ENCODE measurements at regions not wholly inside any gene's neighbourhood (a gene's known extent, or its start where the extent isn't known, plus 50 kb on each side); places are given as distances from the start of the nearest gene placed in this dataset.

- TF ChIP-seq, protein P1, sequence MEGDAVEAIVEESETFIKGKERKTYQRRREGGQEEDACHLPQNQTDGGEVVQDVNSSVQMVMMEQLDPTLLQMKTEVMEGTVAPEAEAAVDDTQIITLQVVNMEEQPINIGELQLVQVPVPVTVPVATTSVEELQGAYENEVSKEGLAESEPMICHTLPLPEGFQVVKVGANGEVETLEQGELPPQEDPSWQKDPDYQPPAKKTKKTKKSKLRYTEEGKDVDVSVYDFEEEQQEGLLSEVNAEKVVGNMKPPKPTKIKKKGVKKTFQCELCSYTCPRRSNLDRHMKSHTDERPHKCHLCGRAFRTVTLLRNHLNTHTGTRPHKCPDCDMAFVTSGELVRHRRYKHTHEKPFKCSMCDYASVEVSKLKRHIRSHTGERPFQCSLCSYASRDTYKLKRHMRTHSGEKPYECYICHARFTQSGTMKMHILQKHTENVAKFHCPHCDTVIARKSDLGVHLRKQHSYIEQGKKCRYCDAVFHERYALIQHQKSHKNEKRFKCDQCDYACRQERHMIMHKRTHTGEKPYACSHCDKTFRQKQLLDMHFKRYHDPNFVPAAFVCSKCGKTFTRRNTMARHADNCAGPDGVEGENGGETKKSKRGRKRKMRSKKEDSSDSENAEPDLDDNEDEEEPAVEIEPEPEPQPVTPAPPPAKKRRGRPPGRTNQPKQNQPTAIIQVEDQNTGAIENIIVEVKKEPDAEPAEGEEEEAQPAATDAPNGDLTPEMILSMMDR (IDR thresholded peaks at IDR 0.05), result no peak
- TF ChIP-seq POLR2A (IDR thresholded peaks at IDR 0.05), result no peak
These were observed 136.2 kb downstream of the ASB7 start for GRCh38 chr15:100738614-100739013.
